D341Med (cell line): ENCODE measurements at regions not wholly inside any gene's neighbourhood (a gene's known extent, or its start where the extent isn't known, plus 50 kb on each side); places are given as distances from the start of the nearest gene placed in this dataset.

Experiments
- DNase-seq: peaks from one replicate; pipeline ENCODE4 v3.0.0; 2012; ENCODE audit warnings: low spot score

DNA sequence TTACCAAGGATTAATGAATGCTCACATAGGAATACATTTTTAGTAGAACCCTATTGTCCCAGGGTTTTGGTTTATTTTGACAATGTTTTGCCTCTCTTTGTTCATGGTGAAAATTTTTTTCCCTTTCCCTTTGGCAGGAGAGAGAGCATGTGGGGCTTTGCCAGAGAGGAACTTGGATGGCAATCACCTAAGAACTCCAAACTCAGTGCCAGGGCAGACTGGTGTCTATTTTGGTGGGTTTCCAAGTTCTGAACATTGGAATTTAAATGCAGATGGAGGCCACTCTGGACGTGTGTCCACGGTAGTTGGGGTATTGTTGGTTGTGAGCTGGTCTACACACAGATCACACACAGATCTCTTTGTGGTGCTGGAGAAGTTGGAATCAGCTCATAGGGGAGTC lies 2091.1 kb upstream of the PIK3C3 start:
- no peak for DNase-seq

DNA sequence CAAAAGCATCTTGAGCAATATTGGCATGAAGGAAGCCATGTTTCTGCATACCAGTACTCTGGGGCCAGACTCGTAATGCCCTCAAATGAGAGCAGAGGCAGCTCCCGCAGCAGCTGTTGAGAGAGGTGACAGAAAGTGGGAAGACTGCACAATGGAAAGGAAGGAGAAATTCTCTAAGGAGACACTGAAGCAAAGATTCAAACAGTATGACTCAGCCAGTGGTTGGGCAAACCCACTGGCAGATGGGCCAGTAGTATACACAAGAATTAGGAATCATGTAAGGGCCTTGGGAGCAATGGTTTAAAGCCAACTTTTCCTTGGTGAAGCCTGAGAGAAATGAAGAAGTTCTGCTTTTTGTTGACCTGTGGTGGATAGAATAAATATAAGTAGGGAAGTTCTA lies 2092.7 kb upstream of the PIK3C3 start:
- no peak for DNase-seq

DNA sequence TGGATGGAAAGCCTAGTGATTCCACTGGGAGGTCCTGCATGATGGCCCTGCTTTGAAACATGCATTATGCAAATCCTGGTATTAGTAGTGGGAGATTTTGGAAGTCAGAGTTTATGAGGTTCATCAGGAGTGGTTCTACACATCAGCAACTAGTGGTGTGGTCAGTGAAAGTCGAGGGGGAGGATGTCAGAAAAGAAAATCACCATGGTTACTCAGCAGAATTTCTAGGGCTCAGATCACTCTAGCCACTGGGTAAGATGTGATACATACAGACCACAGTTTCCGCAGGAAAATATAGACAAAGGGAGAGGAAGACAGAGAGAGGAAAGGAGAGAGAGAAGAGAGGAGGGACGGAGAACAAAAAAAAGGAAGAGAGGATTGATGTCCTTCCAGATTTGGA lies 2100.7 kb upstream of the PIK3C3 start:
- DNase-seq, result no peak

DNA sequence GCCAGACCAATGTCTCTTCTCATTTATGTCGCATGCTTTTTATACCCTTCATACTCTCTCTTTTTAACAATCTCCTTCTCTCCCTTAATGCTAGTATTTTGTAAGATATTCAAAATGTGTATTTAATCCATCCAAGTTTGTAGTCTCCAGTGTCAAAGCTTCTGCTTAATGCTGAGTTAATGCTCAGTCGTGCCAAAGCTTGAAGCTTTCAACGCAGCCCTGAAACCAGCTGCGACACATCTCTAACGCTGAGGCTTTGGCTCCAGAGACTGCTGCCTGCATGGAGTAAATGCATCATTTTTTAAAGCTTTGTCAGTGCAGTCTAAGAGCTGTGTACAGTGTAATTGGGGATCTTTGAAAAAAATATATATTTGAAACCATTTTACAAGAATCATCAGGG lies 2108.8 kb upstream of the PIK3C3 start:
- DNase-seq, result no peak

DNA sequence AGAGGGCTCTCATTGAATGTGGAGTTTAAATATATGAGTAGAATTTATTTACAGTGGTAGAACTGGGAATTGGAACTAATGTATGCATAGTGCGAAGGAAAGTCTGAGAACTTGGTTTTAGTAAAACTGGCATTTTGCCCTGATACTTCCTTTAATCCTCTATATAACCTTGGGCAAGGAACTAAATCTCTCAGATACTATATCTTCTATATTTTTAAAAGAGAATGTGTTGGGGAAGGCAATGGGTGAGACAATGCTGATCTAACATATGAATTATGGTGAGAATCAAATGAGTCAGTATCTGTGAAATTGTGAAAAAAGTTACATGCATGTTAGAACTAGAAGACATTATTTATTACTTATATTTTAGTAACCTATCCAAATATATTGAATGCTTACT lies 2109.4 kb upstream of the PIK3C3 start:
- no peak for DNase-seq

DNA sequence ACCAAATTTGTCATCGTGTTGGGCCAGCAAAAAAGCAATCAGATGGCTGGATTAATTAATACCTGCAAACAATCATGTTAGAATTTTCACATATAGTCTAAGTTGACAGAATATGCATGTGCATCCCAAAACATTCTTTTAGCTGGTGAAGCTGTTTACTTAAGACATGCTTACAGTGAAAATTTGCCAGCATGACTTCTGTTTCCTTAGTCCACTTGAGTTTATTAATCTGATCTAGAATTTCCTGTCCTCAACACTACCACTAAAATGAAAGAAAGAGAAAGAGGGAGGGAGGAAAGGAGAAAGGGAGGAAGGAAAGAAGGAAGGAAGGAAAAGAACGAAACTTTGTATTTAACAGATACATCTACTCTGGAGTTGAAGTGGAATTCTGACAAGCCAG lies 2109.9 kb upstream of the PIK3C3 start:
- DNase-seq, result no peak

DNA sequence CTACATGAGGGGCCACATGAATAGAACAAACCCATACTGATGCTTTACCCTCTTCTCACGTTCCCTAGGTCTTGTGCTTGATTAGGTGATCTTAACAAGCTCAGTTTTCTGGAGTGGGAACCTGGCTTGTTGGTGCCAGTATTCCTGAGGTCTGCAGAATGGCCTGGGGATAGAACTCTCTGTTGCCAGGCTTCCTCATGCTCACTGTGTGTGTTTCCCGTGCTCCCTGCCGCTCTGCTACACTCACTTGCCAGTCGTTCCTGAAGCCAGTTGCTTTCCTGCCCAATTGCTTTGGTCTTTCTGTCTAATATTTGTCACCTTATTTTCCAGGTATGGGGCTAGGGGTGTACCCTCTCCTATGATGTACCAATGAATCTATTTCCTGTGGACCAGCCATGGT lies 2111.5 kb upstream of the PIK3C3 start:
- DNase-seq, result no peak

DNA sequence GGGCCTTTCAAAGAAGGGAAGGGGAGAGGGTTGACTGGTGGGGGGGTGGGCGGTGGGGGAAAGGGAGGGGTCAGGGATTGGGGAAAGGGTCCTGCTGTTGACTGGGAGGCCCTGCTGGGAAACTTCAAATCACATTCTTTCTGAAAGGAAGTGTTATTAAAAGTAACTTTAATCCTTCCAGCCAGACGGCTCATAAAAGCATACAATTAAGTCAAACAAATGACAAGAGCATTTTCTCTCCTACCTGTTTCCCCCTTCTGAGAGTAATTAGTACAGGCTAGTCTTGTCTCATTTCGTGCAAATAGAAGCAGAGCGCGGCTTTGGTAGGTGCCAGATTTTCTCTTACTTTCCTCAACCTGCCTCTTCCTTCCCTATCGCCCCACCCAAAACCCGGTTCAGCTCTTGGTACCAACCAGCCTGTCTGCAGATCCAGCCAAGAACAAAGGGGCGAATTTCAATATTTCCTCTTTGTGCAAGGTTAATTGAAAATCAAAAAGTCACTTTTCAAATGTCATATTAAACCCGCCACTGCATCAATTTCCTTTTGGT lies 2112.6 kb upstream of the PIK3C3 start:
- no peak for DNase-seq

DNA sequence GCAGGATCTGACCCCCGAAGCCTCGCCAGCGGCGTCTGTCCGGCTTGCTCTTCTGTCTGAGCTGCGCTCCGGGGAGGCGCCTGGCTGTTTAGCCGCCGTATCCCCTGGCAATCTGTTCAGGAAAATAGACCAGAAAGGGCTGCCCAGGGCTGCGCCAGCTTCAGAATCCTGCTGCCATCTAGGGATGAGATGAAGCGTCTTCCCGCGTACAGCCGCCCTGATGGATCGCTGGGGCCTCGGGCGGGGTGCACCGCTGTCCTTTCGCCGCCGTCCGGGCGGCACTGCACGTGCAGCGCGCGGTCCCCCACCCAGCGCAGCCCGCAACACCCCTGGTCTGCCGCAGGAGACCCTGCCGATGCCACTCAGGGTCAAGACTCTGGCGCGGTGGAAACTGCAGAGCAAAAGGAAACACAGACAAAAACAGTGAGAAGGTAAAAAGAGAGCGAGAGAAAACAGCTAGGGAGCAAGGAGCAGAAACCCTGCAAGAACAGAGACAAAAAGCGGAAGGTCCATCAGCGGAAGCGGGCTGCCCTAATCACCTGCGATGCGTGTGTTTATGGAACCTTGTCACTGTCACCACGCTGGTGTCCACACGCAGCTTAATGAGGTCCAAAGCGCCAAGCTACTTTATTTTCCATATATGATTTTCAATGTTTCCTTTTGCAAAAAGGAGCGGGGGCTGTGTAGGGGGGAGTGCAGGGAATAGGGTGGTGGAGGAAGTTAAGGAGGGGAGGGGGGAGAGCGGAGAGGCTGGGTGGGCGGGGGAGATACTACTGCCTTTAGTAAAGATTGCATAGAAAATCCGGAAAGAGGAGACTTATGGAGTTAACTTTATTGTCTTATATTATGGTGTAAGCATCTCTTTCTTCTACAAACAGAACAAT lies 2113.3 kb upstream of the PIK3C3 start:
- DNase-seq, result peak; percentile 88

DNA sequence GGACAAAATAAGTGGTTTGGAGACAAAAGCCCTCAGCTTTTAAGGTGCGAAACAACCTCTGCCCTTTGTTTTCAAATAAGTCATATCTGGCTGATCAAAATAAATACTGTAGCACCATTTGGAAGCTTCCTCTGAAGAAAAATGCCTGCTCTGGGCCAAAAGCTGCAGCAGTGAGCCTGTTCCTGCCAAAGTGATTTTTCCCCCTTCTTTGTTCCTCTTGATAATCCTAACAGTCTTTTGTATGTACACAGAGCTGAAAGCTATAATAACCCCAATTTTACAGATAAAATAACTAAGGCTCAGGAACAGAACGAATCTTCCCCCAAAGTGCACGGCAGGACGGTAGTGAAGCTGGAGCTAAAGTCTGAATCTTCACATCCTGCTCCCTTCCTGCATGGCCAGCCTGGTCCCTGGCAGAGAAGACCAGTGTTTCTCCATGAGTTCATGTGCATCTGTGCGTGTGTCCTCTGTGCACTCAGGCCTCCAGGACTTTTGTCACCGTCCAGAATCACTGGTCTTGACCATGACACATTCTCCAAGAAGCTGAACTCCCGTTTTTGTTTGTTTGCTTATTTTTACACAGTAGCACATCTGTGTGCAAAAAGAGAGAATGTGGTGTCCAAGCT lies 2114.1 kb upstream of the PIK3C3 start:
- peak; percentile 44 for DNase-seq

DNA sequence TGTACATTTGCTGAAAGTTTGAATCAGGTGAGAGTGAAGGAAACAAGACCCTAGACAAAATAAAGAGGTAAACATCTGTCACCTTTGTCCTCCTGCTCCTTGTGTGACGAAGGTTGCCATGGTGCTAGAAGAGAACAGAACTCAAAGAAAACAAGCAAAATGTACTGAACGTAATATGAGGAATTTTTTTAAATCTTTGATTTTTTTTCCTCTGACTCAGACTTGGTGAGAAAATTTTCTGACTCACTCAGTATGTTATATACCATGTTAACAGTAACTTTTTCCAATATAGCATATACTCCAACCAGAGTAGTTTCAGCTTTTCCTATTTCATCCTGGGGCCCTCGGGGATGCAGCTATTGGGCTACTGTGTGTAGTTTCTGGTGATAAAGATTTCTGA lies 2114.6 kb upstream of the PIK3C3 start:
- DNase-seq, result no peak

DNA sequence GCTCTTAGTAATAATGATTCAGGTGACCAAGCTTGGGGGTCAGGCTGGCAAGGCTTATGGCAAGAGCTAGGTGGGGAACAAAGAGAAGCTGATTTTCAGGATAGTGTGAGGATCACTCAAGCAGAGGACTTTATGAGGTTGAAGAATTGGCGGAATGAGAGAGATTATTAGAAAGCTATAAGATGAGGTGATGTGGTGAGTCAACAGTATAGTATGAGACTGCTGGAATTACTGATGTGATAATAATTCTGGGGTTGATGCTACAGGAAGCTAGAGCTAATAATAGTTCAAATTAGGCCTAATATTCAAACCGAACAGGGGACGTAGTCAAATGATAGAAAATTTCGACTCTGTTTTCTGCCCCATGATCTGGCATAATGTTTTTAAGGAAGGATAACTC lies 2115.3 kb upstream of the PIK3C3 start:
- no peak for DNase-seq

DNA sequence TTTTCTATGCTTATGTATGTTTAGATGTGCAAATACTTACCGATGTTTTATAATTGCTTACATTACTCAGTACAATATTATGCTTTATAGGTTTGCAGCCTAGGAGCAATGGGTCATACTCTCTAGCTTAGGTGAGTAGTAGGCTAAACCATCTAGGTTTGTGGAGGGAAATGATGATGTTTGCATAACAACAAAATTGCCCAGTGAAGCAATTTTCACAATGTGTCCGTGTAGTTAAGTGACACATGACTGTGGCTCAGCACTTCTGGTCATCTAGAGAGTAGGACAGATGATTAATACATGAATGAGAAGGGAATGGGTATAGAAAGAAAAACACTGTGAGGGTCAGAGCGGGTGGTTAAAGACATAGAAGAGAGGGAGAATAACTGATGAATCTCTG lies 2116.2 kb upstream of the PIK3C3 start:
- DNase-seq, result no peak

DNA sequence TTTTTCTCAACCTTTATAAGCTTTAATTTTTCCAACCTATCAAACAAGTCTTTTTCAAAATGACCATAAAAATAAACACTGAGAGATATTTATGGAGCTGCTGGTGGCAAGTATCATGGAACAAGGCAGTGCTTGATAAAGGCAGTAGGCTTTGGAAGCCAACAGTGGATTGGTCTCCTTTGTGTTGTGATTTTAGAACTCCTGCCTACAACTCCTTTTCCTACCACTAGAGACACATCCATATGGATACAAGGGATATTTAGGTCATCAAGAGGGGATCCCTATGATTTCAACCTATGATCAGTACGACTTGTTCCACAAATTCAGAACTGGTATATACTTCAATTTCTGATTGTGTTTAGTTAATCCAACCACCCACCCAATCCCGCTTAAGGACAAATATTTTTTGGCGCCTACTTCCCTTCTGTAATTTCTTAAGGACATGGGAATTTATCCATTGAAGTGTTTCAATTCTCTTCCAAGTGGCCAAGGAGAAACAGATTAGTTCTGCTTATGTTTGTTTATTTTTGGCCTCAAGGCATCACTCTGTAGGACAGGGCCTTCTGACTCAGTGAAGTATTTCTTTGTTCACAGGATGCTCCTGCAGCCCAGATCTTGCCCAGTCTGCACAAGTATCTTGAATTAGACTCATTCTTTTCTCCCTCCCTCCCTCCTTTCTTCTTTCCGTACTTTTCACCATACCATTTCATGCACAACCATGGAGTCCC lies 2119.6 kb upstream of the PIK3C3 start:
- DNase-seq, result no peak

DNA sequence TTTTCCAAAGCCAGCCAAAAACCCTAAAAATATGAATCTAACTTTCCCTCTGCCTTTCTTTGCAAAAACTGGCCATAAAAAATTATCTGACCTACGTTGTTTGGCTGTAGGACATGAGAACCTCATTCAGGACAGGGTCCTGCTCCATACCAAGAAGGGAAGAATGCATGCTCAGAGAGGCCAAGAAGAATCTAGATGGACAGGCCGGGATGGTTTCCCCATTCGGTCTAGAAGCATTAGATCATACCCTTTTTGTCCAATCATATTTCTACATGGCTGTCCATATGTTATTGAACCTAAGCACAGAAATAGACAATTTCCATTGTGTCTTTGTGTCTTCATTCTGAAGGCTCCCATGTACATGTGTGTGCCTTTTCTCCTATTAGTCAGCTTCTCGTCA lies 2120.4 kb upstream of the PIK3C3 start:
- DNase-seq, result no peak

DNA sequence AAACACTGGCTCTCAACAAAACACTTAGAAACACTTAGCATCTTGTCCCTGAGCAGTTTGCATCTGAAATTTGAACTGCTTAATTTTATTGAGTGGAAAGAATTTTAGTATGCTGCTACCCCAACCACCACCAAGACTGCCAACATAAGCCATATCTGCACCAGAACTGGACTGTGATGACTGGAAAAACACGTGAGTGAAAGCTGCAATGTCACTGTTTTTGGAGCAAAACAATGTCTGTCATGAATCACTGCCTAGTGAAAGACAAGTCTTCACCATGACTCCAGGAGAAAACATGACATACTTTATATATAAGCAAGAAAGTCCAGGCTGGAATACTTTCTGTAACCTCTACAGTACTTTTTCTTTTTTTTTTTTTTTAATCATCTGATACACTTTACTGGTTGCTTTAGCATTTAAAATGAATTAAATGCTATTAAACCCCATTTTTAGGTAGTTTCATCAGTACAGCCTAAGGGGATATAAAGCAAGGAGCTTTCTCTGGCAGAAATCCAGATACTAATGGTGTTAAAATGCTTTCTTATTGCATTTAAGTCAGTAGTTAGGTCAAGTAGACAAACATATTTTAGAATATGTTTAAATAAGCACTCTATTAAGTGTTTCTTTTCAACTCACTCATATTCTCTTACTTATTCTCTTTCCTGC lies 2129.4 kb upstream of the PIK3C3 start:
- DNase-seq, result no peak

DNA sequence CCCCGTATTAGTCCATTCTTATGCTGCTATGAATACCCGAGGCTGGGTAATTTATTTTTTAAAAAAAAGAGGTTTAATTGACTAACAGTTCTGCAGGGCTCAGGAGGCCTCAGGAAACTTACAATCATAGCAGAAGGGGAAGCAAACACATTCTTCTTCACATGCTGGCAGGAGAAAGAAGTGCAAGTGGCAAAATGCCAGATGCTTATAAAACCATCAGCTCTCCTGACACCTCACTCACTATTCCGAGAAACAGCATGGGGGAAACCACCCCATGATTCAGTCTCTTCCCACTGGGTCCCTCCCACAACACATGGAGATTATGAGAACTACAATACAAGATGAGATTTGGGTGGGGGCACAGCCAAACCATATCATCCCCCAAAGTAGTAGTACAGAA lies 2148.5 kb upstream of the PIK3C3 start:
- no peak for DNase-seq

DNA sequence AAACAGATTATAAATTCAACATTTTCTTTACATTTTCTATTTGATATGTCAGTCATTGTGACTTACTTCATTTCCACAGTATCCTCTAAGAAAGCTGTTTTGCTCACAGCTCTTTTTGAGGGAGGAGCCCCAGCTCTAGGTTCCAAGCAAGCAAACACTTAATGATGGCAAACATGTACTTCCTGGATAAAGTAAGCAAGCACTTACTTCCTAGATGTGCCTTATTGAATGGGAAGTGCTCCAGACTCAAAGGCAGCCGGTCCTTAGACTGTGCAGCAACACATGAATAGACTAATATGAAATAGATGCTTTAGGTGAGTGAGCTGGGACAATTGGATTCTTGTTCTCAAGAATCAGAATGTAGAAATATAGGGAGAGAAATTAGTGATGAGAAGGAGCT lies 2149.8 kb upstream of the PIK3C3 start:
- no peak for DNase-seq

DNA sequence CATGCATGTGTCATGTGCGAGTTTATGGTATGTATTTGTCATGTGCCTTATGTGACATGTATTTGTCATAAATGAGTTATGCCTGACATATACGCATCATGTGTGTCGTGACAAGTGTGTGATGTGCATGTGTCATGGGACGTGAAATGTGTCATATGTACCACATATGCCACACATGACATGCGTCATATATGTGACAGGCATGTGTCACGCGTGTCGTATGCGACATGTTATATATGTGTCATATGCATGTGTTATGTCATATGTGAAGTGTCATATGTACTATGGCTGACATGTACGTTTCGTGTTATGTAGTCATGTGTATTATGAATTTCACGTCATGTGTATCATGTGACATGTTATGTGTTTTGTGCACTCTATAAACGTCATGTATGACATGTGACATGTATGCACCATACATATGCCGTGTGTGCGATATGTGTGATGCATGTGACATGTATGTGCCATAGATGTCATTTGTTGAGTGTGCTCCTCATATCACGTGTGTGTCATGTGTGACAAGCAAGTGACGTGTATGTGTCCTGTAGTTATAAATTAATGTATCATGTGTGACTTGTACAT lies 2152.3 kb upstream of the PIK3C3 start:
- DNase-seq, result no peak

DNA sequence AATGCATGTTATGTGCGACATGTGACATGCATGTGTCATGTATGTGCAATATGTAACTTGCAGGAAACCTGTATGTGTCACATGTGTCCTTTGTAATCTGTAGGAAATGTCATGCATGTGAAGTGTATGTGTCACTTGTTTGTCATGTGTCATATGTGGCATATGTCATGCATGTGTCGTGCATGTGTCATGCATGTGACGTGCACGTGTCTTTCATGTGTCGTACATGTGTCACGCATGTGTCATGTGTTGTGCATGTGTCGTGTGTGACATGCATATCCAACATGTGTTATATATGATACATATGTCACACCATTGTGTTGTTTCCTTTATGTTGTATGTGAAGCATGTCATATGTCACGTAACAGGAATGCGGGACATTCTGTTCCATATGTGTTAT lies 2153.2 kb upstream of the PIK3C3 start:
- no peak for DNase-seq

DNA sequence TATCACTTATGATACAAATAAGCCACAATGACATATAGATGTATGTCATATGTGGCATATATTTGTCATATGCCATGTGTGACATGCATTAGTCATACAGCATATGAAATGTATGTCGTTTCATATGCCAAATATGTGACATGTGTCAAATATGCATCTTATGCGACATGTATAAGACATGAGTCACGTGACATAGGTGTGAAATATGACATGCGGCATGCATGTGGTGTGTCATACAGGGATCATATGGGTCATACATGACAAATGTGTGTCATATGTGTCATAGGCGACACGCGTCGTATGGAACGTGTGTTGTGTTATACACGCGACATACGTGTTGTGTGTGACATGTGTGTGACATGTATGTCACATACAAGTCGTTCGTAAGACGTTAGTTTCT lies 2154.0 kb upstream of the PIK3C3 start:
- DNase-seq, result no peak

DNA sequence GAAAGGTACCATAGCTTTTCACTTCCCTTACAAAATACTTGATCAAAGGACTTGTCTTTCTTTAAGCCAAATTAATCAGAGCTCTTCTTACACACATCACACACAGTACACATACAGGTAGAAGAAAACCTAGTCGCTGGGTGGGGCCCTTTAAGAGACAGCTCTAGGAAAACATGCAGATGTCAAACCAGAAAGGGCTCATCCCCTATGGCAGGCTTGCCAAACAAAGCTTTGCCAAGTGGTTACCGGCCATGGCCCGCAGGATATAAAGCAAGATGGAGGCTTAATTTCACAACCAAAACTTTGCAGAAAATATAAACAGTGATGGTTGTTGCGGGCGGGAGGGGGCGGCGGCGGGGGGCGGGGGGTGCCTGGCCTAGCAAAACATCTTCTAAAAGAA lies 2156.0 kb upstream of the PIK3C3 start:
- peak; percentile 36 for DNase-seq
